CD4-positive, alpha-beta T cell treated with Interleukin-4 for 1 hour (primary cell): ENCODE measurements at regions not wholly inside any gene's neighbourhood (a gene's known extent, or its start where the extent isn't known, plus 50 kb on each side); places are given as distances from the start of the nearest gene placed in this dataset.
A peak's percentile ranks its signal among the peaks of the same experiment; 100 is the strongest.
"Not testable (repeated sequence)": the region's sequence is repeated elsewhere in the genome, so short reads cannot be mapped to it uniquely, and the experiment has no call there.

Experiments used
- DNase-seq, 2 donors: peaks; one replicate each; pipeline ENCODE4 v3.0.0-alpha.2; 2020 to 2022

- peak; percentile 71 to 76 for DNase-seq
Measured at GRCh38 chr4:38523524-38524448, 140.2 kb upstream of the KLF3 start.

DNA sequence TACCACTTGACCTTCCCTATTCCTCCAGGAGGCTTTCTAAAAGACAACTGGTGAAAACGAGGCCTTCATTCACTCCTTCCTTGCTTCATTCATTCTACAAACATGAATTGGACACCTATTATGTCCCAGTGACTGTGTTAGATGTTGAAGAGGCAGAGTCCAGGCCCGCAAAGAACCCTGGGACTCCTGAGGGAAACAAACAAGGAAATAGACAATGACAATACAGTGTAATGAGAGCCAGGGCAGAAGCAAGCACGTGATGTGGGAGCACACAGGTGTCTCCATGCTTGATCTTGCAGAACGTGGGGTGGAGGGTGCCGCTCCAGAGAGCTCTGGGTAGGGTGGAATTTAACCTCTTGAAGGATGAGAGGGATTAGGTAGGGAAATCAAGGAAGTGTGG, 137.6 kb upstream of the KLF3 start:
- no peak for DNase-seq

GRCh38 chr4:38529189-38530115, 134.5 kb upstream of the KLF3 start:
- DNase-seq, result peak; percentile 59 to 71

- DNase-seq, result no peak
Measured at GRCh38 chr4:38530486-38530885, 133.5 kb upstream of the KLF3 start.

- DNase-seq, result no peak
Measured at GRCh38 chr4:38531141-38531727, 132.8 kb upstream of the KLF3 start.

DNA sequence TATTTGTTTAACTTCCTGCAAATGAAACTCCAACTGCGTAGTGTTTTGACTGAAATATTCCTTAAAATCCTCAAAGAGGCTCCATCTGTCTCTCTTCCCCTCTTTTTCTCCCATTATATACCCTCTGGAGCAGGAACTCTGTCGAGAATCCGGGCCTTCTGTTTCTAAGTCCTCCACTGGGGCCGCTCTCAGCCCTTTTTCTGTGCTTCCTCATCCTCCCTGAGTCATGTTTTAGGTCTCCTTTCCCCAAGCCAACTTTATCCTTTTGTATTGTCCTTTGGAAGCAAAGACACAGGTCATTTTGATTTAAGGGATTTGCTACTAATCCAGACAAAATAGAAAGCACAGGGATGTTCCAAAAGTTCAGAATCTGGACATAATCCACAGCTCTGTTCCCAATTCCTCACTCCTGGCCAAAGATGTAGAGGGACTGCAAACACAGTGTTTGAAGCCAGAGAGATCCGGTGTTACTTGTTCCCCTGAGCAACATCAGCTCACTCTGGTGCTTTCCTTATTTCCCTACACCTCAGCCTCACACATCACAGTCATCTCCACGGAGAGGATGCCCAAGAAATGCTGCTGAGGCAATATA, 131.0 kb upstream of the KLF3 start:
- DNase-seq, result no peak

DNA sequence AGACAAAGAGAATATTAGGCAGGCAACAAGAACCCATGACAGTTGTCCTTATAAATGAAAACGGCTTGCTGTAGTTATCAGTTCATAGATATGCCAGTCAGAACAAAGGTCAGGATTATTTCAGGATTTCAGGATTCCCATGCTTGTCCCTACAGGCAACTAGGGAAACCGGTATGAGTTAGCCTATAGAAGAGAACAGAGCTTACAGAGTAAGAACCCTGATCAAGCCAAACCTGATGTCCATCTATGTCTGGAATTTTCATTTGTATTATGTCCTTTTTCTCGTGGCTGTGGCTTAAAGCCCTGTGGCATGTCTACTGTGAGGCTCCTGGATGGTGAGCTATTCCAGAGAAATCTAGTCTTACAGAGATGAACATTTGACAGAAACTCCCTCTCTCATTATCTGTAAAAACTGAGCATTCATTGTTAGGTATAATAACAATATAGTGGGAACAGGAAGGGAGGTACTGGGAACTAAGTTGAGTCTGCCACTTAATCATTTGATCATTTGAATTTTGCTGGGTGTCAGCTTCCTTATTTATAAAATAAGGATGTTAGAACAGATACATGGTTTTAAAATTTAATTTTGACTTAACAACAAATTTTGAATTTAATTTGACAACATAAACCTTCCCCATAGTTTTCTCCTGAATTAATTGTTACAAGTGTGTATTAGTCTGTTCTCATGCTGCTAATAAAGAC, 129.5 kb upstream of the KLF3 start:
- no peak for DNase-seq

DNA sequence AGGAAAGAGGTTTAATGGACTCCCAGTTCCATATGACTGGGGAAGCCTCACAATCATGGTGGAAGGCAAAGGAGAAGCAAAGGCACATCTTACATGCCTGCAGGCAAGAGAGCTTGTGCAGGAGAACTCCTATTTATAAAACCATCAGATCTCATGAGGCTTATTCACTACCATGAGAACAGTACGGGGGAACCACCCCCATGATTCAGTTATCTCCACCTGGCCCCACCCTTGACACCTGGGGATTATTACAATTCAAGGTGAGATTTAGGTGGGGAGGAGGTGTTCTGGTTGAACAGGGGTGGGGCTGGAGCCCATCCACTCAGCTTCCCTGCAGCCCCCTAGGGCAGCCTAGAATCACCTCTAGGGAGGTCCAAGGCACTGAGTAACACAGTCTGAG, 128.9 kb upstream of the KLF3 start:
- not testable (repeated sequence) for DNase-seq

DNA sequence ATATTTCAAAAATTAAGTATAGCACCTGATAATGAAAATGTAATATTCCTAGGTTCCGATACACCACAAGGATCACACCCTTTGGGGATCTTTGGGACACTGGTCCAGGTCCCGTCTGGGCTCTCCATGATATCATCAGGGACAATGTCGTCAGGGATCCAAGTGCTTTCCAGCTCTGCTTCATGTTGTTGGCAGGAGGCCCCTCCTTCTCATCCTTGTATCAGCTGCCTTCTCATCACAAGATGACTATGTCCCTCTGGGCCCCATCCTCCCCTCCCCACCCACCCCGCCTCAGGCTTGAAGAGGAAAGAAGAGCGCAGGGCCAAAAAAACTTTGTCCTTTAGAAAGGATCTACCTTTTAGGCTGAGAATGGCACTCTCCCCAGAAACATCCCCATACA, 128.3 kb upstream of the KLF3 start:
- no peak for DNase-seq

DNA sequence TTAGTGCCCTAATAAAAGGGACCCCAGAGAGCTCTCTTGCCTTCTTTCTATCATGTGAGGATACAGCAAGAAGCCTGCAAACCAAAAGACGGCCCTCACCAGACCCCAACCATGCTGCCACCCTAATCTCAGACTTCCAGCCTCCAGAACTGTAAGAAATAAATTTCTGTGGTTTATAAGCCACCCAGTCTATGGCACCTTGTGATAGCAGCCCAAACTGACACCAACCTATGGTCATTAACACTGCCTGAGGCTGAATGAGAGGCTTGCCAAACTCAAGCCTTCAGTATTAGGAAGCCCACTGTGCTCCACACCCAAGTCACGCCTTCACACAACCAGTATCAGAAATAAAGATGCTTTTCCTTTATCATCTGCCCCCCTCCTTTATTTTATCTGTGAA, 127.3 kb upstream of the KLF3 start:
- DNase-seq, result no peak

DNA sequence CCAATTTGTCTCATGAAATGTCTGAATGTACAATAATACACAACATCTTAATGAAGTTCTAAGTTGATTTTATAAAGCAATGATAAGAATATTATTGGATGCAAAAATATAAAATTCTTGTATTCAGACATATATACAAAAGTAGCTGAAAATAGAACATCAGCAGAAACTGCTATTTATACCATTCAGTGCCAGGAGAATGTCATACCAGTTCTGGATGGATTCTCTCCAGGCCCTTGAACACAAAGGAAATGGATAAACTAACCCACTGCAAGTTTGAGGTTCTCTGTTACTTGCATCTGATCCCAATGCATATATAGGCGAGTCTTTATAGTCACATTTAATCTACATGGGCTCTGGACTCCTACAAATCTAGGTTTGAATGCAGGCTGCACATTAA, 126.3 kb upstream of the KLF3 start:
- no peak for DNase-seq

- DNase-seq, result no peak
Measured at GRCh38 chr4:38538517-38538916, 125.5 kb upstream of the KLF3 start.

DNA sequence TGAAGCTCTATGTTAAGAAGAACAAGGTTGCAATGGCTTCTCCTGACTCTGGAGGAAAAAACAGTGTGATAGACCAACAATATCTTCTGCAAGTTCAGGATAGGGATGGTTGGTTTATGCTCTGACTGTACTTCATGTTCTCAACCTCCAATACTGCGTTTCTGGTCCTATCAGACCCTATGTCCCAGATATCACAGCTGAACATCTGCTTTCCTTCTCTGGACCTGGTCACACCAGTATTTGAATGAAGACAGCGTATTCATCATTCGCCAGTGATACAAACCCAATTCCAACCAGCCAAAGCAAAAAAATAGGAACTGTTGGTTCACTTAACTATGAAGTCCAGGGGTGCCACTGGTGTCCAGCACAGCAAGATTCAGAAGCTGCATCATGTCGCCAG, 124.5 kb upstream of the KLF3 start:
- DNase-seq, result no peak

DNA sequence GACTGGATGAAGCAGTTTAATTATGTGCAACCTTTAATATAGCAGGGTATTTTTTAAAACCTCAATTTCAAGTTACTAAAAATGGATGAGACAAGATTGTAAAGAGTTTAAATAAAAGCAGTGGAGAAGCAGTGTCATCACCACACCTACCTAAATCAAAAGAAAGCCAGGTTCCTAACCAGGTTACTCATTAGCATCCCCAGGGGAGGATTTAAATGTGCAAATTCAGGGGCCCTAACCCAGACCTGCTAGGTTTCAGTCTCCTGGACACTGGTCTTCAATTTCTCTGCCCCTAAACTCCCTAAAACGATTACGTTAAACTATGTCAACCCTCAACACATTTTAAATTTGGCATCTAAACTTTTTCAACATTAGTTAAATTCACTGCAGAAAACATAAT, 116.9 kb upstream of the KLF3 start:
- no peak for DNase-seq

DNA sequence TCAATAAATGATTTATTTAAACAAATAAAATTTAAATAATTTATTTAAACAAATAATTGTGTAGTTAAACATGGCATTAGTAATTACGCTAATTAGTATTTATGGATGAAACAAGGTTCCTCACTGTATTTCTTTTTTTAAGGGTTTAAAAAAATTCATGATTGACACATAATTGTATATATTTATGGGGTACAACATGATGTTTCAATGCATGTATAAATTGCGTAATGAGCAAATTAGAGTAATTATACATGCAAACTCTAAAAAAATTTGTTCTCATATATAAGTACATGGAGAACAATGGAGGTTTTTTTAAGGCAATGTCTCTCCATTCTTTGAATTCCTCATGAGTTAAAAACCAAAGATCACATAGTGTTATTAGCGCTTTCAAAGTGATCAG, 115.7 kb upstream of the KLF3 start:
- no peak for DNase-seq

- no peak for DNase-seq
Measured at GRCh38 chr4:38559374-38559773, 104.6 kb upstream of the KLF3 start.

- no peak for DNase-seq
Measured at GRCh38 chr4:38560340-38560739, 103.7 kb upstream of the KLF3 start.

DNA sequence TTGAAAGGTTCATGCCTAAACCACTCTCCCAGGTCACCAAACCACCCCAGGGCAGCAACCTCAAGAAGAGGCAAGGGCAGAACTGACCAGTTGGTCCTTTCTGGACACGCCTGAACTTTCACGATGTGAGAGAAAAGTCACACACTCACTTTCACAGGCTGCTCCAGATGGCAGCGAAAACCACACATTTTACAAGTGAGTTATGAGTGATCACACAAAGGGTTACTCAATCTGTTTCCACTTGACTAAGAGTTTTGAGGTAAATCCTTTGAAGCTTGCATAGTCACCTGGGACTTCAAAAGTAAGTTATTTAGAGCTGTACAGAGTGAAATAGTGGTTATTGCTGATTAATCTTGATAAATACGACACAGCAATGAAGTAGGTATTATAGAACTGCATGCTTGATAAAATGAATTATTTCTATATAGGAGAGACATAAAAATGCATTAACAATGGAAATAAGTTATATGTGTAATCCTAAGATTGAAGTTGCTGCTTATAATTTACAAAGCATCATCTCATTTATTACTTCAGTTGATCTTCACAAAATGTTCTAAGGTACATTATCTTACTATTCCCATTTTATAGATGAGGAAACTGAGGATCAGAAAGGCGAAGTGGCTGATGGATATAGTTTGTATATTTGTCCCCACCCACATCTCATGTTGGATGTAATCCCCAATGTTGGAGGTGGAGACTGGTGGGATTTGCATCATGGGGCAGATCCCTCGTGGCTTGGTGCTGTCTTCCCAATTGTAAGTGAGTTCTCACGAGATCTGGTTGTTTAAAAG, 103.0 kb upstream of the KLF3 start:
- DNase-seq, result no peak

DNA sequence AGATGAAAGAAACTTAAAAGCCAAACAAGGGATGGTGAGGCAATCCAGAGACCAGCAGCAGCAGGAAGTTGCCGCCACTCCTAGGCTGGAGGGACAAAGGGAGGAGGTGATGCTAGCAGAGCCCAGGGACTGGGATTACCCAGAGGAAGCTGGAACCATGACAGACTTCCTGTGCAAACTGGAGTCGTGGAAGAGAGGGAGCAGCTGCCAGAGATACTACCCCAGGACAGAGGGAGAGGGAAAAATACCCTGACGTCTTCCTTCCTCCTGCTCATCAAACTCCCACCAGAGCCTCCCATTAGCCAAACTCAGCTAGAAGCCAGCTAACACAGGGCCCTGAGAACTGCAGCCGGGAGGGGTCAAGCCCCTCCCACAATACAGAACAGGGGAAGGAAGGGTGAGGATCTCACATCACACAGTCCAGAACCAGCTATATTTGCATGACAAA, 101.2 kb upstream of the KLF3 start:
- DNase-seq, result no peak

- DNase-seq, result no peak
Measured at GRCh38 chr4:38563707-38564495, 100.1 kb upstream of the KLF3 start.
